ENCODE measurements at regions not wholly inside any gene's neighbourhood (a gene's known extent, or its start where the extent isn't known, plus 50 kb on each side); places are given as distances from the start of the nearest gene placed in this dataset.

GRCh38 chr3:5061218-5061569 lies 60.9 kb upstream of the ARL8B start:
- Mint-ChIP-seq H3K4me1 (peaks cover 10% of the 10 kb centered on the region in 2 donors), H3K9me3 (no peaks in the 10 kb centered on the region), H3K27me3 (ENCODE audit: low read depth in 2 of 2) (peaks cover 4 to 7% of the 10 kb centered on the region in 2 donors), H3K36me3 (no peaks in the 10 kb centered on the region), H3K4me3 (no peak overlapping the region), H3K27ac (no peak overlapping the region)
- intact Hi-C loops (cut with micrococcal nuclease) = no loop called here
- no peak for DNase-seq
- no peaks in the 10 kb centered on the region for H3K27me3 ChIP-seq (ENCODE audit: control insufficient read depth, insufficient read depth, low read length)
- ATAC-seq = no peak
- TF ChIP-seq CTCF (IDR thresholded peaks at IDR 0.05) = no peak
- peaks cover 5% of the 10 kb centered on the region for H3K4me1 ChIP-seq (ENCODE audit: control insufficient read depth, insufficient read depth, low read length)
- no peaks in the 10 kb centered on the region for H3K36me3 ChIP-seq (ENCODE audit: control insufficient read depth, insufficient read depth, low read length)
- no peak overlapping the region for H3K4me3 ChIP-seq (ENCODE audit: low read length)
- WGBS (ENCODE audit: insufficient coverage) = 91% methylated on average over 3 of the region's 3 CpGs
- no peaks in the 10 kb centered on the region for H3K9me3 ChIP-seq (ENCODE audit: control insufficient read depth, insufficient read depth, low read length)
- H3K27ac ChIP-seq (ENCODE audit: low read length) = no peak overlapping the region

GRCh38 chr3:5063724-5064123 lies 58.4 kb upstream of the ARL8B start:
- DNase-seq (no peak), ATAC-seq (no peak)
- H3K9me3 Mint-ChIP-seq = no peaks in the 10 kb centered on the region
- no peak overlapping the region for H3K27ac Mint-ChIP-seq
- WGBS (ENCODE audit: insufficient coverage) = 97% methylated on average over 6 of the region's 6 CpGs
- H3K4me3 Mint-ChIP-seq = no peak overlapping the region
- H3K4me1 ChIP-seq (ENCODE audit: control insufficient read depth, insufficient read depth, low read length) = no peaks in the 10 kb centered on the region
- intact Hi-C loops (cut with micrococcal nuclease) = no loop called here
- H3K27me3 Mint-ChIP-seq (ENCODE audit: low read depth in 2 of 2) = peaks cover 4% of the 10 kb centered on the region in 2 donors
- H3K9me3 ChIP-seq (ENCODE audit: control insufficient read depth, insufficient read depth, low read length) = no peaks in the 10 kb centered on the region
- H3K36me3 Mint-ChIP-seq = no peaks in the 10 kb centered on the region
- H3K4me3 ChIP-seq (ENCODE audit: low read length) = no peak overlapping the region
- H3K27ac ChIP-seq (ENCODE audit: low read length) = no peak overlapping the region
- no peak for TF ChIP-seq CTCF (IDR thresholded peaks at IDR 0.05)
- no peaks in the 10 kb centered on the region for H3K4me1 Mint-ChIP-seq
- no peaks in the 10 kb centered on the region for H3K36me3 ChIP-seq (ENCODE audit: control insufficient read depth, insufficient read depth, low read length)
- no peaks in the 10 kb centered on the region for H3K27me3 ChIP-seq (ENCODE audit: control insufficient read depth, insufficient read depth, low read length)

- H3K27ac Mint-ChIP-seq = no peak overlapping the region
- Histone ChIP-seq H3K27ac (ENCODE audit: low read length) (no peak overlapping the region), H3K36me3 (ENCODE audit: control insufficient read depth, insufficient read depth, low read length) (no peaks in the 10 kb centered on the region), H3K9me3 (ENCODE audit: control insufficient read depth, insufficient read depth, low read length) (no peaks in the 10 kb centered on the region), H3K4me1 (ENCODE audit: control insufficient read depth, insufficient read depth, low read length) (no peaks in the 10 kb centered on the region), H3K4me3 (ENCODE audit: low read length) (no peak overlapping the region), H3K27me3 (ENCODE audit: control insufficient read depth, insufficient read depth, low read length) (no peaks in the 10 kb centered on the region)
- TF ChIP-seq CTCF (IDR thresholded peaks at IDR 0.05) = no peak
- no peaks in the 10 kb centered on the region for H3K36me3 Mint-ChIP-seq
- DNase-seq (no peak), ATAC-seq (no peak)
- peaks cover 10 to 14% of the 10 kb centered on the region in 2 donors for H3K27me3 Mint-ChIP-seq (ENCODE audit: low read depth in 2 of 2)
- no peaks in the 10 kb centered on the region for H3K4me1 Mint-ChIP-seq
- intact Hi-C loops (cut with micrococcal nuclease) = no loop called here
- no peaks in the 10 kb centered on the region for H3K9me3 Mint-ChIP-seq
- 91% methylated on average over 14 of the region's 14 CpGs for WGBS (ENCODE audit: insufficient coverage)
- no peak overlapping the region for H3K4me3 Mint-ChIP-seq
Measured at GRCh38 chr3:5068531-5069050, 53.5 kb upstream of the ARL8B start.

- no peak for DNase-seq
- Mint-ChIP-seq H3K4me1 (no peaks in the 10 kb centered on the region), H3K36me3 (no peaks in the 10 kb centered on the region), H3K27me3 (ENCODE audit: low read depth in 2 of 2) (peaks cover 10 to 14% of the 10 kb centered on the region in 2 donors), H3K27ac (no peak overlapping the region), H3K4me3 (no peak overlapping the region), H3K9me3 (no peaks in the 10 kb centered on the region)
- WGBS (ENCODE audit: insufficient coverage) = 92% methylated on average over 1 of the region's 2 CpGs
- Histone ChIP-seq H3K27me3 (ENCODE audit: control insufficient read depth, insufficient read depth, low read length) (no peaks in the 10 kb centered on the region), H3K36me3 (ENCODE audit: control insufficient read depth, insufficient read depth, low read length) (no peaks in the 10 kb centered on the region), H3K4me3 (ENCODE audit: low read length) (no peak overlapping the region), H3K27ac (ENCODE audit: low read length) (no peak overlapping the region), H3K4me1 (ENCODE audit: control insufficient read depth, insufficient read depth, low read length) (no peaks in the 10 kb centered on the region), H3K9me3 (ENCODE audit: control insufficient read depth, insufficient read depth, low read length) (no peaks in the 10 kb centered on the region)
- TF ChIP-seq CTCF (IDR thresholded peaks at IDR 0.05) = no peak
- intact Hi-C loops (cut with micrococcal nuclease) = no loop called here
- ATAC-seq = no peak
Measured at GRCh38 chr3:5069627-5070026, 52.5 kb upstream of the ARL8B start.

All from natural killer cell (primary cell).